ENCODE measurements at regions not wholly inside any gene's neighbourhood (a gene's known extent, or its start where the extent isn't known, plus 50 kb on each side); places are given as distances from the start of the nearest gene placed in this dataset.
"Not testable (repeated sequence)": the region's sequence is repeated elsewhere in the genome, so short reads cannot be mapped to it uniquely, and the experiment has no call there.

DNA sequence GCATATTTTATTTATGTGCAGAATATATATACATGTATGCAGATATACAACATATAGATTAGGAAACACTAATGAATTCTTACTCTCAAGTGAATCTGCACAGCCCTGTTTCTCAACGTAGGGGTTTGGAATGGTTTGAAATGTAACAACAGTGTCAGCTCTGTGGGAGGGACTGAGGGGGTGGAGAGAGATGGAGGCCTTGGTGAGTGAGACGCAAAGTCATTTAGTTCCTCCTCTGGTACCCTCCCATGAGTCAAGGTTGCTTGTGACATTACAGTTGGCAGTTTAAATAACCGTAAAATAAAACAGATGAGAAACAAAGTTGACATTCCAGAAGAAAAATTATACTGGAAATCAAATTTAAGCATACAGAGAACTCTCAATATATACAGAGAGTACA lies 313.0 kb upstream of the PRKD1 start:
- no peaks in the 10 kb centered on the region for H3K36me3 ChIP-seq
- H3K27ac ChIP-seq, result no peak overlapping the region
- no peak overlapping the region for H3K4me3 ChIP-seq
- no peak for DNase-seq
- TF ChIP-seq, protein P1, sequence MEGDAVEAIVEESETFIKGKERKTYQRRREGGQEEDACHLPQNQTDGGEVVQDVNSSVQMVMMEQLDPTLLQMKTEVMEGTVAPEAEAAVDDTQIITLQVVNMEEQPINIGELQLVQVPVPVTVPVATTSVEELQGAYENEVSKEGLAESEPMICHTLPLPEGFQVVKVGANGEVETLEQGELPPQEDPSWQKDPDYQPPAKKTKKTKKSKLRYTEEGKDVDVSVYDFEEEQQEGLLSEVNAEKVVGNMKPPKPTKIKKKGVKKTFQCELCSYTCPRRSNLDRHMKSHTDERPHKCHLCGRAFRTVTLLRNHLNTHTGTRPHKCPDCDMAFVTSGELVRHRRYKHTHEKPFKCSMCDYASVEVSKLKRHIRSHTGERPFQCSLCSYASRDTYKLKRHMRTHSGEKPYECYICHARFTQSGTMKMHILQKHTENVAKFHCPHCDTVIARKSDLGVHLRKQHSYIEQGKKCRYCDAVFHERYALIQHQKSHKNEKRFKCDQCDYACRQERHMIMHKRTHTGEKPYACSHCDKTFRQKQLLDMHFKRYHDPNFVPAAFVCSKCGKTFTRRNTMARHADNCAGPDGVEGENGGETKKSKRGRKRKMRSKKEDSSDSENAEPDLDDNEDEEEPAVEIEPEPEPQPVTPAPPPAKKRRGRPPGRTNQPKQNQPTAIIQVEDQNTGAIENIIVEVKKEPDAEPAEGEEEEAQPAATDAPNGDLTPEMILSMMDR (IDR thresholded peaks at IDR 0.05), result no peak
- TF ChIP-seq POLR2A (IDR thresholded peaks at IDR 0.05), result no peak
- WGBS, 2 donors, result 54 to 69% methylated on average over 3 of the region's 3 CpGs
- peaks cover 0 to 8% (median 0%) of the 10 kb centered on the region in 3 donors for H3K4me1 ChIP-seq
- intact Hi-C loops (cut with DNase I), result no loop called here
- H3K27me3 ChIP-seq, result no peaks in the 10 kb centered on the region
- no peaks in the 10 kb centered on the region for H3K9me3 ChIP-seq

DNA sequence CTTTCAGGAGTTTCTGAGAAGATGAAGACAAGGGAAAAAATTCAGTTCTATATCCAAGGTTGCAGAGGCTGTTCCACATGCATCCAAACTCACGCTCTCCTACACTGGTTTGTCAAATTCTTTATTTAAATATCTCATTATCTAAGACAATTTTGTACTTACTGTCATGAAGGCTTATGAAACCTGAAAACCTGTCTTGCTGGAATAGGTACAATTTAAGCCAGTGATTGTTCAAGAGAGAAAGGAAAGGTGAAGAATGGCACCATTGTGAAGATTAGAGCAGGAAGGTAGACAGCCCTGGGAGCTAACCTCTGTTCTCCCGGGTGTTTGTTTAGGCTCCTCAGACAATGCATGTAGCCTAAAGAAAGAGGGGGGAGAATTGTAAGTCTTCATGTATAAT lies 315.1 kb upstream of the PRKD1 start:
- H3K36me3 ChIP-seq, result no peaks in the 10 kb centered on the region
- H3K4me1 ChIP-seq, result peaks cover 0 to 8% (median 0%) of the 10 kb centered on the region in 3 donors
- TF ChIP-seq POLR2A (IDR thresholded peaks at IDR 0.05), result no peak
- TF ChIP-seq, protein P1 (IDR thresholded peaks at IDR 0.05), result no peak
- no peaks in the 10 kb centered on the region for H3K9me3 ChIP-seq
- no peak overlapping the region for H3K4me3 ChIP-seq
- no peaks in the 10 kb centered on the region for H3K27me3 ChIP-seq
- intact Hi-C loops (cut with DNase I), result no loop called here
- H3K27ac ChIP-seq, result no peak overlapping the region
- no peak for DNase-seq
- 51 to 53% methylated on average over 2 of the region's 2 CpGs for WGBS, 2 donors

DNA sequence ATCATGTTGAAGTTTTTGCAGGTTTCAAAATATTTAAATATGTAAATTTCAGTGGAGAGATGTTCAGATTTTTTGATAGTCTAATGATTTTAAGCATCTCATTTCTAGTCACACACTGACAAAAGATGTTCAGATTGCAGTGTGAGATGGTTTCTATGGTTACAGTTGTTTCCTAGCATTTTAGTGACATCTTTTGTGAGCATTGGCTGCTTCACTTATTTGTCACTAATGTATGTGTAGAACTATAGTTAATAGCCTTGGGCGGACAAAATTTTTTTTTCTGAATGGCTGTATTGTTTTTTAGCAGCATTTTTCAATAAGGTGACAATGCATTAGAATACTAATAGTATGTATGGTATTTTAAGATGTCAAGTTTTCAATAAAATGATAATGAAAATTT lies 315.6 kb upstream of the PRKD1 start:
- Histone ChIP-seq H3K4me1 (peaks cover 0 to 8% (median 0%) of the 10 kb centered on the region in 3 donors), H3K36me3 (no peaks in the 10 kb centered on the region), H3K27me3 (no peaks in the 10 kb centered on the region), H3K4me3 (no peak overlapping the region), H3K27ac (no peak overlapping the region), H3K9me3 (no peaks in the 10 kb centered on the region)
- DNase-seq, result no peak
- TF ChIP-seq, protein P1 (IDR thresholded peaks at IDR 0.05), result no peak
- TF ChIP-seq POLR2A (IDR thresholded peaks at IDR 0.05), result no peak
- intact Hi-C loops (cut with DNase I), result no loop called here
- WGBS, 2 donors, result 66 to 77% methylated on average over 1 of the region's 1 CpG

DNA sequence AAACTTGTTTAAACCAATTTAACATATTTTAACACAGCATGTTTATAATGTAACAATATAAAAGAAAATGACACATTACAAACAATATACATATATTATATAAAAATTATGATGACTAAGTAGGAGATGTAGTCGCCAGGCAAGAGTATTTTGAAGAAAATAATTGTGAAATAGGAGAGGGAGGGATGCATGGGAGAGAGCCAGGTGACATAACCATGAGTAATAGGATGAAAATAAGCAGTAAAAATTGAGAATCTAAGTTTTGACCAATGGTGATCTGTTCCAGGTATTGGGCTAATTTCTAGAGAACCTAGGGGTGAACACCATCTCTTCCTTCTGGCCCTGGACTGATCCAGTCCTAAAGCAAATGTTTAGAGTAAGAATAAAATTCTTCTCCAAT lies 315.2 kb upstream of the G2E3 start:
- Histone ChIP-seq H3K9me3 (no peaks in the 10 kb centered on the region), H3K4me3 (no peak overlapping the region), H3K27me3 (no peaks in the 10 kb centered on the region), H3K36me3 (no peaks in the 10 kb centered on the region), H3K4me1 (peaks cover 0 to 8% (median 0%) of the 10 kb centered on the region in 3 donors), H3K27ac (no peak overlapping the region)
- no peak for TF ChIP-seq POLR2A (IDR thresholded peaks at IDR 0.05)
- WGBS, 2 donors, result 0% methylated on average over 1 of the region's 1 CpG
- DNase-seq, result no peak
- intact Hi-C loops (cut with DNase I), result no loop called here

DNA sequence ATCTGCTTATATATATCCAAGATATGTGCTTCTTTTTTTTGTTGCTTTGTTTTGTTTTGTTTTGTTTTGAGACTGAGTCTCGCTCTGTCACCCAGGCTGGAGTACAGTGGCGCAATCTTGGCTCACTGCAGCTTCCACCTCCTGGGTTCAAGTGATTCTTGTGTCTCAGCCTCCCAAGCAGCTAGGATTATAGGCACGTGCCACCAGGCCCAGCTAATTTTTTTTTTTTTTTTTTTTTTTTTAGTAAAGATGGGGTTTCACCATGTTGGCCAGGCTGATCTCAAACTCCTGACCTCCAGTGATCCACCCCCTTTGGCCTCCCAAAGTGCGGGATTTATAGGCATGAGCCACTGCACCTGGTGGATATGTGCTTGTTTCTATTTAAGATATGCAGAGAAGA lies 314.6 kb upstream of the G2E3 start:
- DNase-seq; H3K27ac ChIP-seq; intact Hi-C loops (cut with DNase I); H3K36me3 ChIP-seq; H3K4me3 ChIP-seq; H3K9me3 ChIP-seq; H3K4me1 ChIP-seq; H3K27me3 ChIP-seq: not testable (repeated sequence)
- 34 to 69% methylated on average over 4 of the region's 4 CpGs for WGBS, 2 donors

DNA sequence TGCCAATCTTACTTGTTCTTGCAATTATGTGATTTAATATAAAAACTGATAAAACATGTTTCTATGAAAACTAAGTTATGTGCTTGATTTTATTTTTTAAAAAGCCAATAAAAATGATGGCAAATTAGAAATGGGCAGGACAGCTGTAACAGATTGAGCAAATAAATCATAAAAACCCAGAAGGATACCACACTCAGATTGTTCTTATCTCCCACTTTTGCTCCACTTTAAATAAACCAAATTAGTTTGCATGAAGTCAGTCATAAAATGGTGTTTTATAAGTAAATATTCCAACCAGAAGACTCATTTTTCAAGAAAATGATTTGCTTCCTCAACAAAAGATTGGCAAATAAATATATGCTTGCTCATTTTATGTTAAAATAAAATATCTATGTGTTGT lies 307.9 kb upstream of the G2E3 start:
- no peaks in the 10 kb centered on the region for H3K9me3 ChIP-seq
- no peaks in the 10 kb centered on the region for H3K36me3 ChIP-seq

More for the DNA sequence above, 307.9 kb upstream of the G2E3 start:
- DNase-seq, result no peak
- no peaks in the 10 kb centered on the region for H3K27me3 ChIP-seq
- TF ChIP-seq, protein P1 (IDR thresholded peaks at IDR 0.05), result no peak
- no peak for TF ChIP-seq POLR2A (IDR thresholded peaks at IDR 0.05)
- intact Hi-C loops (cut with DNase I), result no loop called here
- H3K4me1 ChIP-seq, result peaks cover 0 to 10% (median 0%) of the 10 kb centered on the region in 3 donors
- no peak overlapping the region for H3K4me3 ChIP-seq
- no peak overlapping the region for H3K27ac ChIP-seq

Measured in esophagus squamous epithelium (tissue), 5 donors.